GM13976 (cell line): ENCODE measurements at regions not wholly inside any gene's neighbourhood (a gene's known extent, or its start where the extent isn't known, plus 50 kb on each side); places are given as distances from the start of the nearest gene placed in this dataset.

Source experiments
- DNase-seq: peaks from one replicate; pipeline ENCODE4 v3.0.0; 2012; ENCODE audit warnings: low spot score
- CTCF ChIP-seq: IDR thresholded peaks from 2 replicates; pipeline ENCODE4 v1.5.1; 2012; ENCODE audit warnings: borderline replicate concordance, mild to moderate bottlenecking; ENCODE audit not compliant: insufficient read depth; ENCODE audit errors: extremely low read depth, missing control alignments, control extremely low read depth
- in situ Hi-C: fragments of 300-500 bp; cut with MboI; formaldehyde crosslinking; loops from one replicate; pipeline ENCODE4 v1.12.0; 2022; ENCODE audit warnings: low sequenced_read_pairs, mixed read lengths, inconsistent platforms; ENCODE audit not compliant: unreplicated experiment

- in situ Hi-C loops = no loop called here
- DNase-seq = no peak
- no peak for TF ChIP-seq CTCF
Observed at GRCh38 chr11:19453651-19454257, 213.0 kb upstream of the E2F8 start.

- DNase-seq = no peak
- in situ Hi-C loops = no loop called here
- TF ChIP-seq CTCF = no peak
Observed at GRCh38 chr11:19451609-19452008, 210.9 kb upstream of the E2F8 start.

GRCh38 chr11:19450282-19450681, 209.5 kb upstream of the E2F8 start:
- no peak for TF ChIP-seq CTCF
- no peak for DNase-seq
- in situ Hi-C loops = no loop called here

GRCh38 chr11:19448651-19449050, 207.9 kb upstream of the E2F8 start:
- in situ Hi-C loops = no loop called here
- DNase-seq = no peak
- TF ChIP-seq CTCF = no peak

- DNase-seq = no peak
- no peak for TF ChIP-seq CTCF
- in situ Hi-C loops = no loop called here
Observed at GRCh38 chr11:19447150-19447566, 206.4 kb upstream of the E2F8 start.

GRCh38 chr11:19445771-19446170, 205.0 kb upstream of the E2F8 start:
- in situ Hi-C loops = no loop called here

More at GRCh38 chr11:19445771-19446170, 205.0 kb upstream of the E2F8 start:
- DNase-seq = no peak
- no peak for TF ChIP-seq CTCF
